ENCODE measurements at regions not wholly inside any gene's neighbourhood (a gene's known extent, or its start where the extent isn't known, plus 50 kb on each side); places are given as distances from the start of the nearest gene placed in this dataset.

- no peaks in the 10 kb centered on the region for H3K4me1 ChIP-seq
- H3K36me3 ChIP-seq: no peaks in the 10 kb centered on the region
- no peaks in the 10 kb centered on the region for H3K9me3 ChIP-seq
- H3K27me3 ChIP-seq: no peaks in the 10 kb centered on the region
- no peak overlapping the region for H3K27ac ChIP-seq
- no peak overlapping the region for H3K4me3 ChIP-seq
- TF ChIP-seq, protein P1, sequence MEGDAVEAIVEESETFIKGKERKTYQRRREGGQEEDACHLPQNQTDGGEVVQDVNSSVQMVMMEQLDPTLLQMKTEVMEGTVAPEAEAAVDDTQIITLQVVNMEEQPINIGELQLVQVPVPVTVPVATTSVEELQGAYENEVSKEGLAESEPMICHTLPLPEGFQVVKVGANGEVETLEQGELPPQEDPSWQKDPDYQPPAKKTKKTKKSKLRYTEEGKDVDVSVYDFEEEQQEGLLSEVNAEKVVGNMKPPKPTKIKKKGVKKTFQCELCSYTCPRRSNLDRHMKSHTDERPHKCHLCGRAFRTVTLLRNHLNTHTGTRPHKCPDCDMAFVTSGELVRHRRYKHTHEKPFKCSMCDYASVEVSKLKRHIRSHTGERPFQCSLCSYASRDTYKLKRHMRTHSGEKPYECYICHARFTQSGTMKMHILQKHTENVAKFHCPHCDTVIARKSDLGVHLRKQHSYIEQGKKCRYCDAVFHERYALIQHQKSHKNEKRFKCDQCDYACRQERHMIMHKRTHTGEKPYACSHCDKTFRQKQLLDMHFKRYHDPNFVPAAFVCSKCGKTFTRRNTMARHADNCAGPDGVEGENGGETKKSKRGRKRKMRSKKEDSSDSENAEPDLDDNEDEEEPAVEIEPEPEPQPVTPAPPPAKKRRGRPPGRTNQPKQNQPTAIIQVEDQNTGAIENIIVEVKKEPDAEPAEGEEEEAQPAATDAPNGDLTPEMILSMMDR (IDR thresholded peaks at IDR 0.05): no peak
- no peak for DNase-seq (ENCODE audit: low spot score)
Measured at GRCh38 chr5:163766936-163767670, 261.7 kb downstream of the MAT2B start.

DNA sequence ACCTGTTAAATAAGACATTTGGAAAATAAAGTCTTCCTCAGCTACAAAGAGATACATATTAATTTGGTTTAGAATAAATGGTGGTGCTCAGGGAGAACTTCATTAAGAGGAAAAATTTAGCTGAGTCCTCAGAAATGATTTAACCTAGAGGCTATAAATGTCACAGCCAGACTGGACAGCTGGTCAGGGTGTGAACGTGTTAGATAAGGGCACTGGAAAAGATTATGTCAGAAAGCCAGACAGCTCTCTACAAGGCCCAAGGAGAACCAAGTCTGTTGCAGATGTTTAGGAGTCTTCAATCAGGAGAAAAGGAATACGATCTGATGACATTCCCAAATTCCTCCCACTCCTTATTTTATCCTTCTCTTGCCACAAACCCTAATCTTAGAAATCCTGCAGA, 265.2 kb downstream of the MAT2B start:
- no peak for DNase-seq (ENCODE audit: low spot score)
- H3K27ac ChIP-seq: no peak overlapping the region
- H3K4me1 ChIP-seq: no peaks in the 10 kb centered on the region
- TF ChIP-seq, protein P1 (IDR thresholded peaks at IDR 0.05): no peak
- no peaks in the 10 kb centered on the region for H3K36me3 ChIP-seq
- H3K9me3 ChIP-seq: no peaks in the 10 kb centered on the region
- H3K27me3 ChIP-seq: no peaks in the 10 kb centered on the region
- no peak overlapping the region for H3K4me3 ChIP-seq

GRCh38 chr5:163772241-163772640, 266.8 kb downstream of the MAT2B start:
- no peaks in the 10 kb centered on the region for H3K9me3 ChIP-seq
- H3K4me3 ChIP-seq: no peak overlapping the region
- no peak for DNase-seq (ENCODE audit: low spot score)
- H3K36me3 ChIP-seq: no peaks in the 10 kb centered on the region
- no peak overlapping the region for H3K27ac ChIP-seq
- no peaks in the 10 kb centered on the region for H3K27me3 ChIP-seq
- H3K4me1 ChIP-seq: no peaks in the 10 kb centered on the region
- TF ChIP-seq, protein P1 (IDR thresholded peaks at IDR 0.05): no peak

GRCh38 chr5:163772644-163773043, 267.2 kb downstream of the MAT2B start:
- TF ChIP-seq, protein P1 (IDR thresholded peaks at IDR 0.05): no peak
- H3K27ac ChIP-seq: no peak overlapping the region

GRCh38 chr5:163773226-163773625, 267.8 kb downstream of the MAT2B start:
- TF ChIP-seq, protein P1 (IDR thresholded peaks at IDR 0.05): no peak
- Histone ChIP-seq H3K9me3 (no peaks in the 10 kb centered on the region), H3K27ac (no peak overlapping the region), H3K27me3 (no peaks in the 10 kb centered on the region), H3K36me3 (no peaks in the 10 kb centered on the region), H3K4me3 (no peak overlapping the region), H3K4me1 (no peaks in the 10 kb centered on the region)
- DNase-seq (ENCODE audit: low spot score): no peak

More at GRCh38 chr5:163772644-163773043, 267.2 kb downstream of the MAT2B start:
- Histone ChIP-seq H3K4me3 (no peak overlapping the region), H3K4me1 (no peaks in the 10 kb centered on the region), H3K27me3 (no peaks in the 10 kb centered on the region), H3K36me3 (no peaks in the 10 kb centered on the region), H3K9me3 (no peaks in the 10 kb centered on the region)
- no peak for DNase-seq (ENCODE audit: low spot score)

DNA sequence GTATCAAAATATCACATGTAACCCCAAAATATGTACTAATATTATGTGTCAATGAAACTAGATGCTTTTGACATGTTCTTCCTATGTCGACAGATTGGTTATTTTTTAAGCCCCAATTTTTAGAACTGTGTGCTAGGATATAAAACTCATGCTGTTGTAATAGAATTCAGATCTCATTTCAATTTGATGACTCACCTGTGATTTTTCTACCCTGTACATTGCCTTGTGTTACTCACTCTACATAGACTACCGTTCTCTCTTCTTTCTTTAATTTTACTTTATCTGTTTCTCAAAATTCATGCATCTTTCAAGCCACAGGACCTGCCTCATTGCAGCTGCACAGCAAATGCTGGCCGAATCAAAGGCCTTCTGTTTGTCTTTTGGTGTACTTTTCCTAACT, 284.5 kb downstream of the MAT2B start:
- Histone ChIP-seq H3K27ac (no peak overlapping the region), H3K9me3 (no peaks in the 10 kb centered on the region), H3K4me3 (no peak overlapping the region), H3K36me3 (no peaks in the 10 kb centered on the region), H3K4me1 (no peaks in the 10 kb centered on the region), H3K27me3 (no peaks in the 10 kb centered on the region)
- no peak for DNase-seq (ENCODE audit: low spot score)
- TF ChIP-seq, protein P1 (IDR thresholded peaks at IDR 0.05): no peak
